G401.6 (cell line): ENCODE measurements at regions not wholly inside any gene's neighbourhood (a gene's known extent, or its start where the extent isn't known, plus 50 kb on each side); places are given as distances from the start of the nearest gene placed in this dataset.
"Not testable (repeated sequence)": the region's sequence is repeated elsewhere in the genome, so short reads cannot be mapped to it uniquely, and the experiment has no call there.

Experiments used
- FAIRE-seq: peaks from 2 replicates; lab custom pipeline; 2012; peaks lifted over from hg19 to GRCh38; lab: Jason Lieb, UNC

- FAIRE-seq = no peak
Observed at GRCh38 chr5:4571248-4571948, 568.7 kb upstream of the ADAMTS16 start.

DNA sequence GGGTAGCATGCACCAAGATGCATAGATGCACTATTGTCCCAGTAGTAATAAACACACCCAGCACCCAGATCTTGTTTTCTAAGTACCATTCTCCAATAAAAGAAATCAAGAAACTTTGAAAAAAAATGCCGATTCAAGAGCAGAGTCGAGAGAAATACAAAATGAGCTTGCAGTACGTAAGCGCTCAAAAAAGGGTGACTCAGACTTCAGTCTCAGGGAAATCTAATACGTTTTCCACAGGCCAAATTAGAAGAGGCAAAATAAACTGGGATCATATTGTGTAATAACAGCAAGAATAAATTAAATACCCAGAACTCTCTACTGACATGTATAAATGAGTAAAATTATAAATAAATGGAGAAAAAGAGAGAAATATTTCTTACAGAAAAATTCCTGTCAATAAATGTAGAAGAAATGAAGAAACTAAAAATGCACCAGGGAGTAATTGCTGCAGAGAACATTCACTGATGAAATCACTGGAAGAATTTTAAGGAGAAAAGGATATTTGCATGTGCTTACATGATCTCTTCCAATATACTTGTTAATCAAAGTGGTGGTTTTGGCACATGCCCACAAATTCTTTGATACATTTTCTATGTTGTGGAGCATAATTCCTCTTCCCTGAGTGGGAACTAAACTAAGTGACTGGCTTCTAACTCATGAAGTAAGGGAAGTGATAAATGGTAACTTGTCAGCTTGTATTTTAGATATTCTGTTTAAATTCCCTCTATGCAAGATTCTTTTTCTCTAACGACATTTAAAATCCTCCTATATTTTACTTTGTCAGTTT, 567.6 kb upstream of the ADAMTS16 start:
- no peak for FAIRE-seq

DNA sequence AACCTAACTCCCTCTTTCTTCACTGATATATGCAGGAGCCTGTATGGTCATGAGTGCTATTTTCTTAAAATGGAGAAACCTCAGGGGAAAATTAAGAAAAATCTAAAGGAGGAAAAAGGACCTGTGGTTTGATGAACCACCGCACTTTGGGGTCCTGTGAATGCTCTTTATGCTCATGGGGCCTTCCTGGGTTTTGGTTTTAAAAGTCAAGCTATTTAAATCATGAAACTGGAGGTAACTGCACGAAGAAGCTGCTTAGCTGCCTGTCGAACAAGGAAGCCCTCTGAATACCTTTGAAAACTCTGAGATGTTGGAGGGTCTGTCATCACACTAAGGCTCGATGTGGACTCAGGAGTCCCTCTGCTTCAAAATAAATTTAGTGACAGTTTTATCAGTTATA, 564.5 kb upstream of the ADAMTS16 start:
- no peak for FAIRE-seq

GRCh38 chr5:4576161-4576748, 563.9 kb upstream of the ADAMTS16 start:
- FAIRE-seq = no peak

DNA sequence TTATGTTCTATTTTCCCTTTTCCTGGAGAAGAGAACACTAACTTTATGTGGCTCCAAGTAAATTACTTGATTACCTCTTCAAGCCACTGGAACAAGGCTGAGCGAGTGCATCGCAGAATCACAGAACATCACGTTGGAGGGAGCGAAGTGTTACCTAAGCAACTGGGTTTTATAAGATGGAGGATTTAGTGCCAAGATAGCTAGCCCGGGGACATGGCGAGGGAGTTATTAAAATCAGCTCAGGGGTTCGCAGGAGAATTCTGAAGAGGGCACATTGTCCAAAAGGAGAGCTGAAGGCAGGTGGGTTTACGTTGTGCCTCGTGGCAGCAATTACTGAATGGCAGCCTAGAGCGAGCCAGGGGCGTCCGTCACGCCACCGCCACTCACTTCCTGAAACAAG, 563.2 kb upstream of the ADAMTS16 start:
- no peak for FAIRE-seq

DNA sequence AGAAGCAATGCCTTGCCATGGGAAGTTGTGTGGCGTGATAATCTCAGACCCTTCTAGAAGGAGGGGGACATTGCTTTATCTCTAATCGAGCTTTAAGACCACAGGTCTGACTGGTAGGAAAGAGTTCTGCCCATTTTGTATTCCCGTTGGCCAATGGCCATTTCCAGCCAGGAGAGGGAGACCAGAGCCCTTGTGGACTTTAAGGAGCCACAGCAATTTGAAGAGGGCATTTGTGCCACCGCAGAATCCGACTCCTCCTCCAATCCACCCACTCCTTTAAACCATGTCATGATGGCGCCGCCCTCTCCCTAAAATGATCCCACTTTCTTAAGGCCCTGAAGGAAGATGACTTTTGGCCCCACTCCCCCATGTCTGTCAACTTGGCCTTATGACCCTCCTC, 560.5 kb upstream of the ADAMTS16 start:
- no peak for FAIRE-seq

DNA sequence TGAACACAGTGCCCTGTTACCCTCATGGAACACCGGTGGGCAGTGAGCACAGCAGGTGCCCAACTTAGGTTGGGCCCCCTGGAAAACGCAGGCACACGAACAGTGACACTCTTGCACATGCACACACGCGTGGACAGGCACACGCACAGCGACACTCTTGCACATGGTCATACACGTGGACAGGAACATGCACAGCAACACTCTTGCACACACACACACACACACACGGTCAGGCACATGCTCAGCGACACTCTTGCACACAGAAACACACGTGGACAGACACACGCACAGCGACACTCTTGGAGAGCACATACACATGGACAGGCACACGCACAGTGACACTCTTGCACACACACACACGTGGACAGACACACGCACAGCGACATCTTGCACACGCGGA, 559.4 kb upstream of the ADAMTS16 start:
- no peak for FAIRE-seq

GRCh38 chr5:4581289-4581688, 558.8 kb upstream of the ADAMTS16 start:
- FAIRE-seq = no peak

- no peak for FAIRE-seq
Observed at GRCh38 chr5:4584982-4585381, 555.1 kb upstream of the ADAMTS16 start.

DNA sequence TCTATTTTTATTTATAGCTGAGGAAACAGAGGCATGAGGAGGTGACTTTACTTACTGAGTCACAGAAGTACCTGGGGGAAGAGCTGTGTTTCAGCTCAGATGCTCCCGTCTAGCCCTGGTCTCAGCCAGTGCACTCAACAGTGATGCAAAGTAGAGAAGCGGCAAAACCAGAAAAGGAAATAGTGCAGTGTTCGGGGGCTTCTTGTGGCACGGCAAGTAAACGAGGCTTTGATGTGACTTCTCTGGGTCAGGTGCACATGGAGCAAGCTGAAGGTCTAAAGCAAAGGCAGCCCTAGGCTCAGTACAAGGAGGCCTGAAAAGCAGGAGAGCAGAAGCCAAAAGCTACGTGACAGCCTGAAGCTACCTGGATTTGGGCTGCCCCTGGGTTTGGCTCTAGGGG, 526.7 kb upstream of the ADAMTS16 start:
- FAIRE-seq = no peak

GRCh38 chr5:4614088-4614487, 526.0 kb upstream of the ADAMTS16 start:
- FAIRE-seq = no peak

- FAIRE-seq = not testable (repeated sequence)
Observed at GRCh38 chr5:4615369-4615768, 524.8 kb upstream of the ADAMTS16 start.

DNA sequence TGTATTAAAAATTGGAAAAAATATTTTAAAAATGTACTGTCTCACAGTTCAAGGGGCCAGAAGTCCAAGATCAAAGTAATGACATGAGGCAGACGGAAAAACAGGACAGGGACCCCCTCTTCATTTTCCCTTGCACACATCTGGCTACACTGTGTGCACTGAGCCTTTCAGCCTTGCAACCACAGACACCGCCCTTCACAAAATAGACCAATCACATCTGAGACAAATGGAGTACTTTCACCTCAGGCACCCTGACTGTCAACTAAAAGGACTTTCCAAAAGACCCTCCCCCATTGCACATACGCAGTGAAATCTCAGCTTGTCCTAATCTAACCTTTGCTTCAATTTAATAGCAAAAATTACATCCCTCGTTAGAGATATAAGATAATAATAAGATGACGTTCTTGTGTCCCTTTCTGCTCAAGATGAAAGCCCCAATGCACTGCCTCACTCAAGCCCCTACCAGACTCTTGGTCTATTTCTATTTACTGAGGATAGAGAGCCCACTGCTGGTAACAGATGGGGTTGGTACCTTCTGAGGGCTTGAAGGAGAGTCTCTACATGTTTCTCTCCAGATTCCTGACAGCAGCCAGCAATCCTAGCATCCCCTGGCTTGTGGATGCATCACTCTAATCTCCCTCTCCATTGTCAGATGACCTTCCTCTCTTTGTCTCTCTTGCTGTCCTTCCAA, 514.8 kb upstream of the ADAMTS16 start:
- FAIRE-seq = no peak

GRCh38 chr5:4627131-4627530, 513.0 kb upstream of the ADAMTS16 start:
- no peak for FAIRE-seq

GRCh38 chr5:4627929-4628328, 512.2 kb upstream of the ADAMTS16 start:
- FAIRE-seq = no peak

DNA sequence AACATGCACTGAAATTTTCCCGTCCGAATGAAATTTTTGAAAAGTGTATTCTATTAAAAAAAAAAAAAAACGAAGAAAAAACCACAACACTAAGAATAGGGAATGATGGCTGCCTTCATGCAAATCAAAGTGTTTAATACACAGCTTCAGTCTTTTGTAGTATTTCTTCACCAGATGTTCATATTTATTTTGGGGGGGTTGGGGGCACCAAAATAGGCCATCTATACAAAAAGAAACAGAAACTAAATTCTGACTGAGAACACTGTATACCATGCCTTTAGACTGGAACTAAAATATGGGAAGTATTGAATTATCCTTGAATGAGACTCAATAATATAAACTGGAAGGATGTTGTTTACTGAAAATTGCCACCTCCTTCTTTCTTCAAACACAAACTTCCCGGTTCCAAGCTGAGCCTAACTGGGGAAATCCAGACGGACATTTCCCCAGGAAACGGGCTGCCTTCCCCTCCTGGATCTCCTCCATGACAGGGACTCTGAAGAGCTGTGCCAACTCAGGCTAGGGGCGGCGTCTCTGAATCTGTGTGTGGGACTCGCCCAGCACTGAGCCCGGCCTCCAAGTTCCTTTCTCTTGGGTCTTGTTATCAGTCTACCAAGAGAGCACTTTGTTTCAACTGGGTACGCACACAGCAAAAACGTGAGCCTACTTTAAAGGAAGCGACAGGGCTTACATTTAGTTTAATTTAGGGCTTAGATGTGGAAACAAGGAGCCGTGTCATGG, 511.3 kb upstream of the ADAMTS16 start:
- no peak for FAIRE-seq

- no peak for FAIRE-seq
Observed at GRCh38 chr5:4630031-4630430, 510.1 kb upstream of the ADAMTS16 start.

DNA sequence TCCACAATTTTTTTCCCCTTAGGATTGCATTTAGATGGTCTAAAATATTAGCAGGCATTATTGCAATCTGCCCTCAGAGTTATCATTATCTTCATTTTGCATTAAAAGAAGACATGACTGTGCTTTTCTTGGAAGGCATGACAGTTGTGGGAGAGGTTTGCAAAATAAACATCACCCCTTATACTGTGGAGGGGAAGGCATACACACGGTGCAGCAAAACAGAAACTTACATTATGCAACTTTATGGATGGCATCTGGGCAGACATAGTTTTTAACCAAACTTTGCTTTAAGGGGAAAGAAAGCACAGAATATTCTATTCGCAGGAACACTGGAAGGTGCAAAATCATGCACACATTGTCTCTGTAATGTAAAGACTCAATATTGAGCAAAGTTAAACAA, 505.8 kb upstream of the ADAMTS16 start:
- FAIRE-seq = no peak

GRCh38 chr5:4636378-4636777, 503.8 kb upstream of the ADAMTS16 start:
- FAIRE-seq = no peak

DNA sequence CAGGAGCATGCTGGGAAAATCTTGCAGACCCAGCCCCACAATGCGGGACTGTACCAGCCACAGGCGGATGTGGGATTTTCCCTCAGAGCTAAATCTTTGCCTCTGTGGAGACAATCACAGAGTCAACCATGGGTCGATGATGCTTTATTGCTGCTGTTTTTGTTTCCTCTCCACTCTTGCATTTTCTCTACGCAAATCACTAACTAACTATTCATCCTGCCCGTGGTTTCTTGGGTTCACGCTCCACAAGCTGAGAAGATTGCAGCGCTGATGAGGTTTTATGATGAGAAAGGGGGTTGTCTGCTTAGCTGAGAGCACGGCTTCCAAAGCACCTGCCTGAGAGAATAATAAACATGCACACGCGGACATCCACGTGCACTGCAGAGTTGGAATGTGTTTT, 500.2 kb upstream of the ADAMTS16 start:
- FAIRE-seq = no peak

DNA sequence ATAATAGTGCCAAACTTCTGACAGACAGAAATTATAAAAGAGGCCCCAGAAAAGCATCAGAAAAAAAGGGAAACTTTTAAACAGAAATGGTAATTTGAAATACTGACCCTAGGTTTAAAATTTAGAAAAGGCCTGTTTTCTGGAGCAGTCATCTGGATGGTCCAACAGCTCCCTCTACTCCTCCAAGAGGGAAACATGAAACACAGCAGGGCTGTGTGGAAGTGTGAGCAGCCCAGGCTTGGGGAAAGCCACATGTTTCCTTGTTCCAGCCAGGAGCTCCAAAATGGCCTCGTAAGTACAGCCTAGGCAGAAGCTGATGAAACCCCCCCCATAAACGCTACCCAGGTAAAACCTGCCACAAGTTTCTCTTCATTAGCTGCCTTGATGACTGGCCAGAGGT, 499.3 kb upstream of the ADAMTS16 start:
- FAIRE-seq = no peak

DNA sequence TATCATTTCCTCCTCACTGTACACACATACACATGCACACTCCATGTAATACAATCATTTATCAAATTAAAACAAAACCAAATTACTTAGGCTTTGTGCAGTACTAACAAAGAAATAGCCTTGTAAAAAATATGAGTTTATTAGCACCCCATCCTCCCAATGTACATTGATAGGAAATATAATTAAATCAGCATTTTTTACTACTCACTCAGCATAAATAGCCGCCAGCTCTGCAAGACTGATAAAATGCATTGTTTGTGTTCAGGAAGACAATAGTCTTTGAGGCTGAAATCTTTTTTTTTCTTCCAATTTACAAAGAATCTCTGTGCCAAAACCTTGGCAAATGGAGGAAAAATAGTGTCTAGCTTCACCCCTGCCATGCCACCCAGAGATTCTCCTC, 497.6 kb upstream of the ADAMTS16 start:
- no peak for FAIRE-seq
